ENCODE measurements at regions not wholly inside any gene's neighbourhood (a gene's known extent, or its start where the extent isn't known, plus 50 kb on each side); places are given as distances from the start of the nearest gene placed in this dataset.

DNA sequence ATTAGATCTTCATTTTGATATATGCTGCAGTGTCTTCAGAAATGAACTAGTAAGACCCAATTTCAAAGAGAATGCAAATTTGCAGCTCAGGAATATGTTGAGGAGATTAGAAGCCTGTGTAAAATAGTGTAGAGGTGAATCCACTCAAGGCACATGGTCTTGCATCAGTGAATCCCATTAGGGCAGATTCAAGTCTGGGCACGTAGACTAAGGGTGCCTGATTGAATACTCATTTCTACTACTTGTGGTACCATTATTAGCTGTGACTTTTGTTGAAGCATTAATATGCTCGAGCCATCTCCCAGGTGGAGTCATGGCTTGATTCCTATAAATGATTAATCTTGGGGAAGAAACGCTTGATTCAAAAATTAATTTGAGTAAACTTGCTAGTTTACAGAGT is 129.4 kb downstream of the AKAP11 start:
- DNase-seq: no peak
- intact Hi-C loops (cut with micrococcal nuclease; ENCODE audit: unreplicated experiment): no loop called here
- H3K27me3 ChIP-seq (ENCODE audit: insufficient read depth, low read depth): no peaks in the 10 kb centered on the region
- ChIA-PET POLR2A (ENCODE audit: unreplicated experiment) (no interaction called here), CTCF (no interaction called here)
- TF ChIP-seq, protein P1, sequence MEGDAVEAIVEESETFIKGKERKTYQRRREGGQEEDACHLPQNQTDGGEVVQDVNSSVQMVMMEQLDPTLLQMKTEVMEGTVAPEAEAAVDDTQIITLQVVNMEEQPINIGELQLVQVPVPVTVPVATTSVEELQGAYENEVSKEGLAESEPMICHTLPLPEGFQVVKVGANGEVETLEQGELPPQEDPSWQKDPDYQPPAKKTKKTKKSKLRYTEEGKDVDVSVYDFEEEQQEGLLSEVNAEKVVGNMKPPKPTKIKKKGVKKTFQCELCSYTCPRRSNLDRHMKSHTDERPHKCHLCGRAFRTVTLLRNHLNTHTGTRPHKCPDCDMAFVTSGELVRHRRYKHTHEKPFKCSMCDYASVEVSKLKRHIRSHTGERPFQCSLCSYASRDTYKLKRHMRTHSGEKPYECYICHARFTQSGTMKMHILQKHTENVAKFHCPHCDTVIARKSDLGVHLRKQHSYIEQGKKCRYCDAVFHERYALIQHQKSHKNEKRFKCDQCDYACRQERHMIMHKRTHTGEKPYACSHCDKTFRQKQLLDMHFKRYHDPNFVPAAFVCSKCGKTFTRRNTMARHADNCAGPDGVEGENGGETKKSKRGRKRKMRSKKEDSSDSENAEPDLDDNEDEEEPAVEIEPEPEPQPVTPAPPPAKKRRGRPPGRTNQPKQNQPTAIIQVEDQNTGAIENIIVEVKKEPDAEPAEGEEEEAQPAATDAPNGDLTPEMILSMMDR (conservative IDR thresholded peaks at IDR 0.05): no peak
- TF ChIP-seq EZH2 (IDR thresholded peaks at IDR 0.05; ENCODE audit: low read depth): no peak
- H3K9me2 ChIP-seq (ENCODE audit: insufficient read depth): no peaks in the 10 kb centered on the region
- H3K79me2 ChIP-seq (ENCODE audit: low read depth): no peaks in the 10 kb centered on the region
- no peaks in the 10 kb centered on the region; the same call in 1 of the 2 replicates for H3K4me1 ChIP-seq (replicated peaks; ENCODE audit: insufficient read depth)
- H3K9me3 ChIP-seq (ENCODE audit: insufficient read depth, low read depth): no peaks in the 10 kb centered on the region
- no peaks in the 10 kb centered on the region for H3F3A ChIP-seq (ENCODE audit: insufficient read depth, low read depth)
- no TSS peak for BruUV-seq (replicated peaks)
- H3K36me3 ChIP-seq (ENCODE audit: low read depth): no peaks in the 10 kb centered on the region
- no peak overlapping the region for H3K4me2 ChIP-seq
- H4K20me1 ChIP-seq (ENCODE audit: insufficient read depth): no peaks in the 10 kb centered on the region
- H3K27ac ChIP-seq: no peak overlapping the region
- H3K4me3 ChIP-seq: no peak overlapping the region
- H2AFZ ChIP-seq: no peak overlapping the region

DNA sequence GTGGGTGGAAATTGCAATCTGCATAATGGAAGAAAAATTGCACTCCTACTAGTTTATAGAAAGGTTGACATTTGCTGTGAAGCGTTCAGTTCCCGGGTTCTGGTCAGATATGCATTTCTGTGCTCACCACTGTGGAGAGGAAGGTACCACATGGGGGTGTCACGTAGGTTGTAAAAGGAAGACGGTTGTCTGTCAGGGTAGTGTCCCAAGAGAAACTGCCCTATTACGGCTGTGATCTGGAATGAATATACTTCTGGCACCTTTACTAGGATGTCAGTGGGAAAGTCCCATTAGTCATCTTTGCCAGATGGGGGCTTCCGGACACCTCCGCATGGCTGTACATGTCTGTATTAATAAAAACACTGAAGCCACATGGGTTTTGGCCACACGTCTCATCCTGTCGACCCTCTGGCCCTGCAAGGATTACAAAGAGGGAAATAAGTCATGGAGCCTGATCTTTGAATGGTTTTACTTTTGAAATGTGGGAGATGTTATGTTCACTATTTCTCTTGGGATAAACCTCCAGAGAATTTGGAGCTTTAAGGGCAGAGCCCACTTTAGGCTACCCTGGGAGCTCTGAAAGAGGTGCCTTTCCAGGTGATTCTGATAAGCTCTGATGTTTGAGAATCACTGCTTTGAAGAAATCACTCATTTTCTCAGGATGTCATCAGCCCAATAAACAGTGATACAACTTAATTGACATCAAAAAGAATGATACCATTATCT is 133.9 kb downstream of the AKAP11 start:
- Histone ChIP-seq H2AFZ (no peak overlapping the region), H3K36me3 (ENCODE audit: low read depth) (no peaks in the 10 kb centered on the region), H3K9me2 (ENCODE audit: insufficient read depth) (no peaks in the 10 kb centered on the region), H3K79me2 (ENCODE audit: low read depth) (no peaks in the 10 kb centered on the region), H4K20me1 (ENCODE audit: insufficient read depth) (no peaks in the 10 kb centered on the region), H3K4me3 (no peak overlapping the region), H3K4me2 (no peak overlapping the region), H3K27me3 (ENCODE audit: insufficient read depth, low read depth) (no peaks in the 10 kb centered on the region), H3F3A (ENCODE audit: insufficient read depth, low read depth) (no peaks in the 10 kb centered on the region), H3K4me1 (replicated peaks; ENCODE audit: insufficient read depth) (no peaks in the 10 kb centered on the region), H3K27ac (no peak overlapping the region), H3K9me3 (ENCODE audit: insufficient read depth, low read depth) (no peaks in the 10 kb centered on the region)
- BruUV-seq (replicated peaks): no TSS peak
- ChIA-PET POLR2A (ENCODE audit: unreplicated experiment) (interaction anchor here (0.6 kb wide), 1 partner anchor 445 kb away, joined by 14 read pairs; no protein-coding TSS in a partner anchor), CTCF (no interaction called here)
- TF ChIP-seq, protein P1 (conservative IDR thresholded peaks at IDR 0.05): no peak
- no peak for TF ChIP-seq EZH2 (IDR thresholded peaks at IDR 0.05; ENCODE audit: low read depth)
- DNase-seq: no peak
- intact Hi-C loops (cut with micrococcal nuclease; ENCODE audit: unreplicated experiment): no loop called here

DNA sequence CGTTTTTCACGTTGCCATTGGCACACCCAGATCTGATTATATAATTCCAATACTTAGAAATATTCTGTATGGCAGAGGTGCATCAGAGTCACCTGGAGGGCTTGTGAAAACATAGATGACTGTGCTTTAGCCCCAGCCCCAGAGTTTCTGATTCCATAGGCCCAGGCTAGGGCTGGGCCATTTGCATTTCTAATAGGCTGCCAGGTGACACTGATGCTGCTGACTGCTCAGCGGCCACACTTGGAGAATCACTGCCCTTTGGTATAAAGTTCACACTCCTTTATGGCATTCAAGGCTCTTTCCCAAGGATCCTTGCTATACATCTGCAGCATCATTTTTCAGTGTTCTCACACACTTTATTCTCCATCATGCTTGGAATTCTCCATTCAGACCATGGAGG is 137.1 kb downstream of the AKAP11 start:
- H3K9me2 ChIP-seq (ENCODE audit: insufficient read depth): no peaks in the 10 kb centered on the region
- H2AFZ ChIP-seq: no peak overlapping the region
- H3K27ac ChIP-seq: no peak overlapping the region

More for the DNA sequence above, 137.1 kb downstream of the AKAP11 start:
- no peaks in the 10 kb centered on the region for H3K4me1 ChIP-seq (replicated peaks; ENCODE audit: insufficient read depth)
- H3K27me3 ChIP-seq (ENCODE audit: insufficient read depth, low read depth): no peaks in the 10 kb centered on the region
- no peak overlapping the region for H3K4me2 ChIP-seq
- H3K36me3 ChIP-seq (ENCODE audit: low read depth): no peaks in the 10 kb centered on the region
- no TSS peak for BruUV-seq (replicated peaks)
- H3F3A ChIP-seq (ENCODE audit: insufficient read depth, low read depth): no peaks in the 10 kb centered on the region
- TF ChIP-seq EZH2 (IDR thresholded peaks at IDR 0.05; ENCODE audit: low read depth): no peak
- TF ChIP-seq, protein P1 (conservative IDR thresholded peaks at IDR 0.05): no peak
- no peaks in the 10 kb centered on the region for H3K9me3 ChIP-seq (ENCODE audit: insufficient read depth, low read depth)
- DNase-seq: no peak
- ChIA-PET POLR2A (ENCODE audit: unreplicated experiment) (no interaction called here), CTCF (no interaction called here)
- H3K4me3 ChIP-seq: no peak overlapping the region
- intact Hi-C loops (cut with micrococcal nuclease; ENCODE audit: unreplicated experiment): no loop called here
- H4K20me1 ChIP-seq (ENCODE audit: insufficient read depth): no peaks in the 10 kb centered on the region
- no peaks in the 10 kb centered on the region for H3K79me2 ChIP-seq (ENCODE audit: low read depth)
